ENCODE measurements at regions not wholly inside any gene's neighbourhood (a gene's known extent, or its start where the extent isn't known, plus 50 kb on each side); places are given as distances from the start of the nearest gene placed in this dataset.
"Not testable (repeated sequence)": the region's sequence is repeated elsewhere in the genome, so short reads cannot be mapped to it uniquely, and the experiment has no call there.

- not testable (repeated sequence) for TF ChIP-seq EZH2 (IDR thresholded peaks at IDR 0.05; ENCODE audit: insufficient read depth, poor library complexity, severe bottlenecking); EZH2phosphoT487 (IDR thresholded peaks at IDR 0.05; ENCODE audit: insufficient read depth, low read depth)
Observed at GRCh38 chr21:10397495-10397915, 123.9 kb upstream of the TPTE start.
